Astrocyte (in vitro differentiated cells and primary cell): ENCODE measurements at regions not wholly inside any gene's neighbourhood (a gene's known extent, or its start where the extent isn't known, plus 50 kb on each side); places are given as distances from the start of the nearest gene placed in this dataset.

Experiments used
- CTCF ChIP-seq: IDR thresholded peaks from 2 replicates; pipeline ENCODE4 v1.5.1; 2011; ENCODE audit warnings: low read depth, mild to moderate bottlenecking, inconsistent platforms, low read length, moderate library complexity; ENCODE audit not compliant: insufficient read depth
- EZH2 ChIP-seq: IDR thresholded peaks from 2 replicates; pipeline ENCODE4 v1.6.1; 2012; ENCODE audit warnings: mild to moderate bottlenecking, low read length, inconsistent platforms; ENCODE audit not compliant: insufficient read depth

GRCh38 chr4:62256479-62256878 is 1056.4 kb downstream of the ADGRL3 start:
- no peak for TF ChIP-seq CTCF
- no peak for TF ChIP-seq EZH2
